Effector memory CD8-positive, alpha-beta T cell (primary cell): ENCODE measurements at regions not wholly inside any gene's neighbourhood (a gene's known extent, or its start where the extent isn't known, plus 50 kb on each side); places are given as distances from the start of the nearest gene placed in this dataset.
A peak's percentile ranks its signal among the peaks of the same experiment; 100 is the strongest.

Experiments
- ATAC-seq: fragments of 150-1000 bp; cut with Tn5 transposase; replicated peaks from 2 replicates; pipeline ENCODE4 v1.10.0; 2021; ENCODE audit warnings: mild to moderate bottlenecking, moderate library complexity
- DNase-seq, 3 experiments: peaks; one replicate each; pipeline ENCODE4 v3.0.0; 2021
- H3K27ac Mint-ChIP-seq, 2 donors: one replicate each; pipeline ENCODE4 v1.8.0; 2022; ENCODE audit warnings: mild to moderate bottlenecking in 2 of 2, mixed read lengths in 2 of 2, moderate library complexity in 2 of 2
- H3K27me3 Mint-ChIP-seq, 2 donors: one replicate each; pipeline ENCODE4 v1.8.0; 2022; ENCODE audit warnings: mixed read lengths in 2 of 2
- H3K36me3 Mint-ChIP-seq: one replicate; pipeline ENCODE4 v1.8.0; 2022; ENCODE audit warnings: mild to moderate bottlenecking, moderate library complexity, mixed read lengths; ENCODE audit not compliant: insufficient read depth
- H3K4me1 Mint-ChIP-seq, 2 donors: one replicate each; pipeline ENCODE4 v1.8.0; 2022; ENCODE audit warnings: low read depth in 2 of 2, mixed read lengths in 2 of 2
- H3K4me3 Mint-ChIP-seq, 2 donors: one replicate each; pipeline ENCODE4 v1.8.0; 2022; ENCODE audit warnings: mild to moderate bottlenecking in 2 of 2, mixed read lengths in 2 of 2, moderate library complexity in 2 of 2
- H3K9me3 Mint-ChIP-seq, 2 donors: one replicate each; pipeline ENCODE4 v1.8.0; 2022; ENCODE audit warnings: mixed read lengths in 2 of 2

- Mint-ChIP-seq H3K9me3 (no peaks in the 10 kb centered on the region), H3K27ac (no peak overlapping the region), H3K4me1 (no peaks in the 10 kb centered on the region), H3K27me3 (peaks cover 15 to 19% of the 10 kb centered on the region in 2 donors), H3K36me3 (no peaks in the 10 kb centered on the region), H3K4me3 (no peak overlapping the region)
- DNase-seq: no peak
- no peak for ATAC-seq
These were observed 428.8 kb downstream of the ARHGEF28 start for GRCh38 chr5:74054641-74055421.

- Mint-ChIP-seq H3K27ac (no peak overlapping the region), H3K9me3 (no peaks in the 10 kb centered on the region), H3K4me3 (no peak overlapping the region), H3K4me1 (no peaks in the 10 kb centered on the region), H3K27me3 (peaks cover 15 to 19% of the 10 kb centered on the region in 2 donors), H3K36me3 (no peaks in the 10 kb centered on the region)
- no peak for ATAC-seq
- DNase-seq: no peak
These were observed 428.1 kb downstream of the ARHGEF28 start for GRCh38 chr5:74054139-74054538.

GRCh38 chr5:74052441-74053221 is 426.6 kb downstream of the ARHGEF28 start:
- DNase-seq (no peak), ATAC-seq (no peak)
- Mint-ChIP-seq H3K4me3 (no peak overlapping the region), H3K36me3 (no peaks in the 10 kb centered on the region), H3K27ac (no peak overlapping the region), H3K4me1 (no peaks in the 10 kb centered on the region), H3K9me3 (no peaks in the 10 kb centered on the region), H3K27me3 (peaks cover 15 to 19% of the 10 kb centered on the region in 2 donors)

DNA sequence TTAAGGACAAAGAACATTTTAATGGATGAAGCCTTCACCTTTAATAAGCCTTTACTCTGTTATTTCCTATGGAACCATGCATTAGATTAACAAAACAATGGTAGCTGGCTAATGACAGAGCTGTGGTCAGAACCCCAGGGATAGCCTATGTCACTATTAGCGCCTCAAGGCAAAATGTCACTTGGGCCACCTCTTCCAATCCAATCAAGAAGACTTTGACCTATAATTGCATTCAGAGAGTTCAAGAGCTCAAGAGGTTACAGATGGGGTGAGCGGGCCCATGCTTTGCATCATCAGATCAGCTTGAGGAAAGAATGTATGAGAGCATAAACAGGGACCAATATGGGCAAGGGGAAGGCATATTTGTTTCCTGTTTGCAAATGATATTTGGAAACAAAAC is 425.1 kb downstream of the ARHGEF28 start:
- Mint-ChIP-seq H3K4me3 (no peak overlapping the region), H3K27me3 (peaks cover 15 to 19% of the 10 kb centered on the region in 2 donors), H3K9me3 (no peaks in the 10 kb centered on the region), H3K27ac (no peak overlapping the region), H3K4me1 (no peaks in the 10 kb centered on the region), H3K36me3 (no peaks in the 10 kb centered on the region)
- DNase-seq (no peak), ATAC-seq (no peak)

DNA sequence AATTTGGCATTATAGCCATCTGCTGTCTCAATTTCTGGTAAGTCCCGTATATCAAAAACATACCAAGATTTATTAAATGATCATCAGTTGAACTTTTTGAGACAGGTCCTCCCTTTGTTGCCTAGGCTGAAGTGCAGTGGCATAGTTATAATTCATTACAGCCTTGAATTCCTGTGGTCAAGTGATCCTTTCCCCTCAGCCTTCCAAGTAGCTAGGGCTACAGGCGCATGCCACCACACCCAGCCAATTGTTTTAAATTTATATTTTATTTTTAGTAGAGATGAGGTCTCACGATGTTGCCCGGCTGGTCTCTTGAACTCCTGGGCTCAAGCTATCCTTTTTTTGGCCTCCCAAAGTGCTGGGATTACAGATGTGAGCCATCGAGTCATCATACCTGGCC is 418.9 kb downstream of the ARHGEF28 start:
- Mint-ChIP-seq H3K4me1 (no peaks in the 10 kb centered on the region), H3K27me3 (peaks cover 7 to 16% of the 10 kb centered on the region in 2 donors), H3K9me3 (no peaks in the 10 kb centered on the region), H3K27ac (no peak overlapping the region), H3K36me3 (no peaks in the 10 kb centered on the region), H3K4me3 (no peak overlapping the region)
- ATAC-seq (no peak), DNase-seq (no peak)

DNA sequence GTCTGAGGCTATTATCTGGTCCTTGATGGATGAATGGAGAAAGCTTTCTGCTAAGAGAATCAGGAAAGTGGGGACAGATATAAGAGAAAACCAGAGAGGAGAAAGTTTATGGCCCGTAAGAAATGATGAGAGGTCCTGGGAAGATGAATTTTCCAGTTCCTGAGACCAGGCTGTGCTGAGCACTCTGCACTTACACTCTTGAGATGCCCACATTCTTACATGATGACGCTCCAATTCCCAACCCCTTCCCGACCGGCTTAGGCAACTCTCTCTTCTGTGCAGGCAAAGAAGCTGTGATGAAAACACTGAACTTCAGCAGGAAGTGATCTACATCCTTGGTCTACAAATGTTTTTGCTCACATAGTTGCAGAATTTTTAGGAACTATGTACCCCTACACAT is 417.0 kb downstream of the ARHGEF28 start:
- Mint-ChIP-seq H3K27ac (no peak overlapping the region), H3K4me3 (no peak overlapping the region), H3K36me3 (no peaks in the 10 kb centered on the region), H3K4me1 (no peaks in the 10 kb centered on the region), H3K9me3 (no peaks in the 10 kb centered on the region), H3K27me3 (peaks cover 7 to 21% of the 10 kb centered on the region in 2 donors)
- ATAC-seq (no peak), DNase-seq (no peak)

DNA sequence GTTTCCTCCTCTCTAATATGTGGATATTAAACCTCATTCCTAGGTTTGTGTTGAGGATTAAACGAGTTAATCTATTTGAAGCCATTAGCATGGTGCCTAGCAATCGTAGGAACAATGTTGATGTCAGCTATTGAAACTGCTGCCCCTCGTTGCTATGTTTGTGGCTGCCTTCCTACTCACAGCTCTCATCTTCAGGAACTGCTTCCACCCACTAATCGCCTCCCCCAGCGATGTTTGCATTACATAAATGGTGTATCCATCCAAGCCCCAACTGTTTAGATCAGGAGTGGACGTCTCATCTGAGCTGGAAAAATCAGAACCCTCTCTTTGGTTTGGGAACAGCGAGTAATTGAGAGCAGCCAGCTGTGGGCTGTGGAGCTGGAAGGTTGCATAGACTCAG is 416.6 kb downstream of the ARHGEF28 start:
- Mint-ChIP-seq H3K4me3 (no peak overlapping the region), H3K27ac (no peak overlapping the region)
- ATAC-seq: no peak

GRCh38 chr5:74041913-74042312 is 415.9 kb downstream of the ARHGEF28 start:
- ATAC-seq (no peak), DNase-seq (no peak)
- Mint-ChIP-seq H3K27ac (no peak overlapping the region), H3K36me3 (no peaks in the 10 kb centered on the region), H3K4me1 (no peaks in the 10 kb centered on the region), H3K27me3 (peaks cover 7 to 21% of the 10 kb centered on the region in 2 donors), H3K9me3 (no peaks in the 10 kb centered on the region), H3K4me3 (no peak overlapping the region)

More for the DNA sequence above, 416.6 kb downstream of the ARHGEF28 start:
- no peaks in the 10 kb centered on the region for H3K9me3 Mint-ChIP-seq
- DNase-seq: no peak
- no peaks in the 10 kb centered on the region for H3K4me1 Mint-ChIP-seq
- H3K27me3 Mint-ChIP-seq: peaks cover 7 to 21% of the 10 kb centered on the region in 2 donors
- no peaks in the 10 kb centered on the region for H3K36me3 Mint-ChIP-seq

DNA sequence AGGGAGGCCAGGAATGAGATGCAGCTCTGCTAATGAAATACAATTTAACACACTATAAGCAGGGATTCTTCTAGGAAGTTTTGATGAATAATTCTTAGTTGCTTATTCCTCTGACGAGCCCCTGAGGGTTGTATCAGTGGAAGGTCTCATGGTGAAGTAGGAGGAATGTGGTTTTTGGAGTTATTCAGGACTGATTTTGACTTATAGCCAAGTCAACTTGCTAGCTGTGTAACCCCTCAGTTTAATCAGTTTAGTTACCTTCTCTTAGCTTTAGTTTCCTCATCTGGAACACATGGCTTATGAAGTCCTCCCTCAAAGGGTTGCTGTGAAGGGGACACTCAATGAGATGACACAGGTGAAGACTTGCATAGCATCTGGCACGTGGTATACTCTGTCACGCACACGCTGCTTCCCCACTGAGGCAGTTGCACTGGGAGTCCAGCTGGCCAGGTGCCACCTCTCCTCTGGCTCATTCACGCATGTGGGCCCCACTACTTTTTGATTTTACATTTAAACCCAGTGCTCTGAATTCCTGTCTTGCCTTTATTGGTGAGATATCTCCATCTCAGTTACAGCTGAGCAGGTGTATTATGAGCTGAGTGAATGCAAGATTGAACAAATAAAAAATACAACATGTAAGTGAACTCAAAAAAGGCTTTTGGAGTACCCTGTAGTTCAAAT is 415.0 kb downstream of the ARHGEF28 start:
- ATAC-seq (no peak), DNase-seq (no peak)
- no peaks in the 10 kb centered on the region for H3K36me3 Mint-ChIP-seq
- H3K4me3 Mint-ChIP-seq: no peak overlapping the region
- H3K27me3 Mint-ChIP-seq: peaks cover 7 to 21% of the 10 kb centered on the region in 2 donors
- H3K9me3 Mint-ChIP-seq: no peaks in the 10 kb centered on the region
- H3K27ac Mint-ChIP-seq: no peak overlapping the region
- H3K4me1 Mint-ChIP-seq: peaks cover 0 to 4% of the 10 kb centered on the region in 2 donors

DNA sequence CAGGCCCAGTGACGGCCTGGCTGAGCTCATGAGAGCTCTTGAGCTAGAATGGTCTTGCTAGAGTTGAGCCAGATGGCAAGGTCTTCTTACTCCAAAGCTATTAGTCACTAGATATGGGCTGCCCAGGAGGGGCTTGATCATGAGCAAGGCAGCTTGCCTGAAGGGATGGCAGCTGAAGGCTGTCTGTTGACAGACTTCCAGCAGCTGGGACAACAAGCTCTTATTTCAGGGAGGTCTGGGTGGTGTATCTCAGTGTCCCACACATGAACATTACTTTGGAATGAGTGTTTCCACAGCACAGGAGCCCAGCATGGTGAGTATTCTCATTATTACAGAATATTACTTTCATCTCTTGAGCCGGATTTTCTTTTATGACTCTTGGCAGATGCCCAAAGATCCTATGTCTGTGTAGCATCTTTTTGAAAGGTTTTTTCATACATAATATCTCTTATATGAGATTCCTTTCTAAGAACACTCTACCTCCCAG is 414.1 kb downstream of the ARHGEF28 start:
- Mint-ChIP-seq H3K4me3 (no peak overlapping the region), H3K36me3 (no peaks in the 10 kb centered on the region), H3K4me1 (peaks cover 0 to 4% of the 10 kb centered on the region in 2 donors), H3K9me3 (no peaks in the 10 kb centered on the region), H3K27ac (no peak overlapping the region), H3K27me3 (peaks cover 7 to 21% of the 10 kb centered on the region in 2 donors)
- DNase-seq: no peak
- ATAC-seq: no peak

DNA sequence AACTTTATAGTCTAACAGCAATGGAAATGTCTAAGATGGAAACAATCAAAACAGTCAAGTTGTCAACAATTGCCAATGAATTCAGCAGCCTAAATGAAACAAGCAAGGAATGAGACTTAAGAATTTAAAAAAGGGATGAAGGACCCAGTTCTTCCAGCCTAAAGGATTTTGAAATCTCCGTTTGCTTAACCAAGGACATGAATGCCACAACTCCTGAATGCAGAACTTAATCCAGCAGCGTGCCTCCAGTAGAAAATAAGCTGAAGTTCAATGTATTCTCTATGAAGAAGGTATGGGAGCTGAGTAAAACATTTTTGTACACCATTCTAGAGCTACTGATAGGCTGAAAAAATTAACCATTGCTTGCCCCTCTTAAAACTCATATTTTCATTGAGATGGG is 411.3 kb downstream of the ARHGEF28 start:
- DNase-seq: no peak
- no peak for ATAC-seq

GRCh38 chr5:74035521-74035937 is 409.5 kb downstream of the ARHGEF28 start:
- H3K27ac Mint-ChIP-seq: no peak overlapping the region
- peaks cover 12 to 17% of the 10 kb centered on the region in 2 donors for H3K27me3 Mint-ChIP-seq
- ATAC-seq (no peak), DNase-seq (no peak)
- H3K4me1 Mint-ChIP-seq: peaks cover 5 to 7% of the 10 kb centered on the region in 2 donors
- peak overlapping the region in 1 of 2 donors; percentile 45 for H3K4me3 Mint-ChIP-seq
- H3K9me3 Mint-ChIP-seq: no peaks in the 10 kb centered on the region
- no peaks in the 10 kb centered on the region for H3K36me3 Mint-ChIP-seq

More for the DNA sequence above, 411.3 kb downstream of the ARHGEF28 start:
- no peaks in the 10 kb centered on the region for H3K36me3 Mint-ChIP-seq
- H3K9me3 Mint-ChIP-seq: no peaks in the 10 kb centered on the region
- peaks cover 9 to 11% of the 10 kb centered on the region in 2 donors for H3K27me3 Mint-ChIP-seq
- H3K4me3 Mint-ChIP-seq: no peak overlapping the region
- no peak overlapping the region for H3K27ac Mint-ChIP-seq
- H3K4me1 Mint-ChIP-seq: peaks cover 5 to 7% of the 10 kb centered on the region in 2 donors

DNA sequence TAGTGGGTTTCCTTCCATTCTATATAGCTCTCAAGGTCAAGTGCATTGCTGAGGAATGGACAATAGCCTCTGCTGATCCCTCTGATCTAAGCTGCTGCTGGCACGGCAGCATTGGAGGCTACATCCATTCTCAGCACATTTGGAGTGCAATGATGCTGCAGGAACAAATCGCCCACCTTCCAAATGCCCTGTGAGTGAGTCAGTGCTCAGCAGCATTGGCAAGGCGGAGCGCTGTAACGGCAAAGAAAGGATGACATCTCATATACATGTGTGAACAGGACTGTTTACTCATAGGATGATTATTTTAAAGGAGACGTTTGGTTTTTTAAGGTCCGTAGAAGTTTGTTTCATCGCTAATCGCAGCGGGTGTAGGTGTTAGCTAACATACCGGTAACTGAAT is 408.7 kb downstream of the ARHGEF28 start:
- DNase-seq: no peak
- Mint-ChIP-seq H3K9me3 (no peaks in the 10 kb centered on the region), H3K27ac (no peak overlapping the region)

More for the DNA sequence above, 408.7 kb downstream of the ARHGEF28 start:
- peaks cover 14 to 25% of the 10 kb centered on the region in 2 donors for H3K27me3 Mint-ChIP-seq
- peak overlapping the region in 1 of 2 donors; percentile 45 for H3K4me3 Mint-ChIP-seq
- H3K36me3 Mint-ChIP-seq: no peaks in the 10 kb centered on the region
- no peak for ATAC-seq
- peaks cover 5 to 7% of the 10 kb centered on the region in 2 donors for H3K4me1 Mint-ChIP-seq
